ENCODE measurements at regions not wholly inside any gene's neighbourhood (a gene's known extent, or its start where the extent isn't known, plus 50 kb on each side); places are given as distances from the start of the nearest gene placed in this dataset.

- no peak for TF ChIP-seq POLR2A (IDR thresholded peaks at IDR 0.05)
- no peak for TF ChIP-seq CTCF (IDR thresholded peaks at IDR 0.05)
Observed at GRCh38 chr10:130638991-130639390, 502.8 kb downstream of the GLRX3 start.

All from ovary (tissue), 3 donors.